SU-DHL-6 (cell line): ENCODE measurements at regions not wholly inside any gene's neighbourhood (a gene's known extent, or its start where the extent isn't known, plus 50 kb on each side); places are given as distances from the start of the nearest gene placed in this dataset.

Experiments used
- H2AFZ ChIP-seq: fragments of 200-600 bp; sonication (generic); 2 replicates; pipeline ENCODE4 v1.6.1; 2014; ENCODE audit warnings: low read depth, mild to moderate bottlenecking, moderate library complexity, mixed read lengths, antibody characterized with exemption, low read length; ENCODE audit not compliant: severe bottlenecking
- H3F3A ChIP-seq: fragments of 200-600 bp; shearing (Covaris generic); 2 replicates; pipeline ENCODE4 v1.6.0; 2016; ENCODE audit warnings: antibody characterized with exemption, mild to moderate bottlenecking; ENCODE audit not compliant: insufficient read depth
- H3K27ac ChIP-seq: fragments of 200-600 bp; sonication (generic); 2 replicates; pipeline ENCODE4 v1.5.1; 2016; ENCODE audit warnings: low read depth, mild to moderate bottlenecking, low read length, moderate library complexity, mixed read lengths
- H3K27me3 ChIP-seq: fragments of 200-600 bp; sonication (generic), shearing (Covaris generic); 2 replicates; pipeline ENCODE4 v1.6.0; 2014; ENCODE audit warnings: mild to moderate bottlenecking, low read length
- H3K36me3 ChIP-seq: fragments of 200-600 bp; sonication (generic); 2 replicates; pipeline ENCODE4 v1.6.1; 2014; ENCODE audit warnings: mild to moderate bottlenecking, low read length, mixed read lengths
- H3K4me2 ChIP-seq: fragments of 300-600, 200-600 bp; shearing (Covaris generic), sonication (generic); 2 replicates; pipeline ENCODE4 v1.6.0; 2014; ENCODE audit warnings: low read length, low read depth, mild to moderate bottlenecking; ENCODE audit not compliant: poor library complexity, severe bottlenecking
- H3K4me3 ChIP-seq: fragments of 200-600 bp; sonication (generic); 2 replicates; pipeline ENCODE4 v1.5.1; 2014; ENCODE audit warnings: antibody characterized with exemption, low read length, mild to moderate bottlenecking, mixed read lengths; ENCODE audit not compliant: insufficient read depth, poor library complexity, severe bottlenecking
- H3K79me2 ChIP-seq: fragments of 200-600 bp; sonication (generic); 2 replicates; pipeline ENCODE4 v1.6.1; 2014; ENCODE audit warnings: mild to moderate bottlenecking, low read length, moderate library complexity; ENCODE audit not compliant: insufficient read depth
- H3K9ac ChIP-seq: fragments of 200-600 bp; sonication (generic); 2 replicates; pipeline ENCODE4 v1.7.0; 2014; ENCODE audit warnings: mild to moderate bottlenecking, low read length
- H3K9me2 ChIP-seq: fragments of 200-600 bp; sonication (generic); replicated peaks from 2 replicates; pipeline ENCODE4 v1.6.1; 2014; ENCODE audit warnings: low read length; ENCODE audit not compliant: insufficient read depth
- H3K9me3 ChIP-seq: fragments of 200-600 bp; sonication (generic); 2 replicates; pipeline ENCODE4 v1.6.1; 2014; ENCODE audit warnings: low read length, mixed read lengths; ENCODE audit not compliant: insufficient read depth
- H4K20me1 ChIP-seq: fragments of 200-600 bp; sonication (generic); 2 replicates; pipeline ENCODE4 v1.6.1; 2014; ENCODE audit warnings: low read depth, mild to moderate bottlenecking, antibody characterized with exemption, low read length, moderate library complexity, mixed read lengths
- EZH2phosphoT487 ChIP-seq: fragments of 200-600 bp; sonication (generic), shearing (Covaris generic); conservative IDR thresholded peaks from 2 replicates; pipeline ENCODE4 v1.6.1; 2018; ENCODE audit warnings: mild to moderate bottlenecking, antibody characterized with exemption, low read length, moderate library complexity, mixed read lengths
- TF ChIP-seq, protein P1 (sequence below): fragments of 200-600 bp; sonication (generic); IDR thresholded peaks from one replicate; pipeline ENCODE4 v1.5.1; 2017; ENCODE audit warnings: antibody characterized with exemption, mild to moderate bottlenecking, low read length, moderate library complexity; ENCODE audit not compliant: insufficient read depth, poor library complexity, severe bottlenecking

DNA sequence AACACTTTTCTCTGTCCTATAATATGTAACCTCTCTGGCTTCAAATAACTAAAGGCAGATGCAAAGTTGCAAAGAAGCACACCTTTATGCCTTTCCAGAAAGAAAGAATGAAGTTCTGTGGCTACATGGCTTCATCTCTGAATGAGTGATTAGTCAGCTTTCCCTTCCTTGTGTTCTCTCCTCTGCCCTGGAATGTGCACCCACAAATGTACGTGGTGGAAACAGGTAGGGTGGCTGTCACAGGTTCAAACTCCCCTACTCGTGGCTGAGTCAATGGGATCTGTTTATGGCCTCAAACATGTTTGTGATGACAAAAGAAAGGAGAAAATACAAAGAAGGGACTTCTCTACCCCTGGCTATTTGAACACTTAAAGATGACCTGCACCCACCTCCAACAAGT is 55.5 kb upstream of the ACVR2A start:
- Histone ChIP-seq H4K20me1 (no peaks in the 10 kb centered on the region), H3K27me3 (no peaks in the 10 kb centered on the region), H3K79me2 (no peaks in the 10 kb centered on the region), H3K9me3 (no peaks in the 10 kb centered on the region), H3K9ac (no peak overlapping the region), H3K36me3 (no peaks in the 10 kb centered on the region), H3K4me2 (no peak overlapping the region), H2AFZ (no peak overlapping the region), H3F3A (no peaks in the 10 kb centered on the region), H3K27ac (no peak overlapping the region), H3K4me3 (no peak overlapping the region), H3K9me2 (no peaks in the 10 kb centered on the region)
- no peak for TF ChIP-seq EZH2phosphoT487
- TF ChIP-seq, protein P1, sequence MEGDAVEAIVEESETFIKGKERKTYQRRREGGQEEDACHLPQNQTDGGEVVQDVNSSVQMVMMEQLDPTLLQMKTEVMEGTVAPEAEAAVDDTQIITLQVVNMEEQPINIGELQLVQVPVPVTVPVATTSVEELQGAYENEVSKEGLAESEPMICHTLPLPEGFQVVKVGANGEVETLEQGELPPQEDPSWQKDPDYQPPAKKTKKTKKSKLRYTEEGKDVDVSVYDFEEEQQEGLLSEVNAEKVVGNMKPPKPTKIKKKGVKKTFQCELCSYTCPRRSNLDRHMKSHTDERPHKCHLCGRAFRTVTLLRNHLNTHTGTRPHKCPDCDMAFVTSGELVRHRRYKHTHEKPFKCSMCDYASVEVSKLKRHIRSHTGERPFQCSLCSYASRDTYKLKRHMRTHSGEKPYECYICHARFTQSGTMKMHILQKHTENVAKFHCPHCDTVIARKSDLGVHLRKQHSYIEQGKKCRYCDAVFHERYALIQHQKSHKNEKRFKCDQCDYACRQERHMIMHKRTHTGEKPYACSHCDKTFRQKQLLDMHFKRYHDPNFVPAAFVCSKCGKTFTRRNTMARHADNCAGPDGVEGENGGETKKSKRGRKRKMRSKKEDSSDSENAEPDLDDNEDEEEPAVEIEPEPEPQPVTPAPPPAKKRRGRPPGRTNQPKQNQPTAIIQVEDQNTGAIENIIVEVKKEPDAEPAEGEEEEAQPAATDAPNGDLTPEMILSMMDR: no peak

DNA sequence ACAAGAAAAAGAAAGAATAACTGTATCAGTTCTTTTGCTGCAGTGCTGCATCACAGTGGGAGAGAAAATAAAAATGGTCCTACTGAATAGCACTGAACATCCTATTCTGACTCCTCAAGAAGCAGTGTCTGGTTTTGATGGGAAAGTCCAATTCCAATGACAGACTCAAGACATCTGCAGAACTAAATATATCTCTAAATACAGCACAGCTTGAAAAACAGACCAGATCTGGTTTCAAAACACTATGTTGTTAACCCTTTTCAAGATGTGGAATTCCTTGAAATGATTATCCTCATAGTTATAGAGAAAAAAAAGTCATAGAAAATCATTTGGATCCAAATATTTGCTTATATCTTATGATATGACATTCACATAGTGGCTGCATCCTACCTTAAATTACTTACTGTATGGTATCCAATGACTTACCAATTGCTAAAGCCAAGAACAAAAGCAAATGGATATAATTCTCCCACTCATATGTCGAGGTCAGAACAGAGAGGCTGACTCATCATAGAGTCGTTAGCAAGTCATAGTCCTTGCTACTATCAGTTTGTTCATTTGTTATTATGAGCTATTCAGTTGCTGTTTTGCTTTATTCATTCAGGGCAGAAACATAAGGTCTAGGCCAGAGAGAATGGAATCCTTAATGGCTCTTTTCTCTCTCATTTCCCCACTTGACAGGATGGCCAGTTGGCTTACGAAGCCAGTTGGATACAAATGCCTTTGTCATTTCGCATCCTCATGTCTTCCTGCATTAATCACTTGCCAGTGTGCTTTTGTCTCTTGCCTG is 62.5 kb upstream of the ACVR2A start:
- no peaks in the 10 kb centered on the region for H3K9me3 ChIP-seq
- H3K27ac ChIP-seq: no peak overlapping the region
- no peak overlapping the region for H2AFZ ChIP-seq
- H4K20me1 ChIP-seq: no peaks in the 10 kb centered on the region
- H3K79me2 ChIP-seq: no peaks in the 10 kb centered on the region
- no peaks in the 10 kb centered on the region for H3F3A ChIP-seq
- H3K4me3 ChIP-seq: no peak overlapping the region
- no peaks in the 10 kb centered on the region for H3K9me2 ChIP-seq
- no peak overlapping the region for H3K4me2 ChIP-seq
- TF ChIP-seq, protein P1: no peak
- TF ChIP-seq EZH2phosphoT487: no peak
- H3K9ac ChIP-seq: no peak overlapping the region
- no peaks in the 10 kb centered on the region for H3K36me3 ChIP-seq
- no peaks in the 10 kb centered on the region for H3K27me3 ChIP-seq

DNA sequence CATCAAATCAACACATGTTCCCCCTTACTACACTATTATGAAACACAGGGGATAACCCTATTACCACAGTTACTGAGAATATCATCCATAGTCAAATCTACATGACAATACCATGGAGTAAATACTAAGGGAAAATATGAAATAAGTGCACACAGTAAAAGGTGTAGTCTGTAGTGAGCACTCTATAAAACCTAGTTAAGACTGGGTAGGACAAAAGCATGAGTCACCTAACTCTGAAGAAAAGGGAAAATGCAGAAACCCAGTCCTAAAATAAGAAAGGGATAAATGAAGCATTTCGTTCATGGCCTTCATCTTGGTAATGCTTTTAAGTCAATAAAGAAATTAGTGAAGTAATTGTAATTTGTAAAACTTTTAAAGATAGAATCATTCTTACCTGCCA is 65.4 kb upstream of the ACVR2A start:
- Histone ChIP-seq H3K9me3 (no peaks in the 10 kb centered on the region), H3K27me3 (no peaks in the 10 kb centered on the region), H4K20me1 (no peaks in the 10 kb centered on the region), H3K9me2 (no peaks in the 10 kb centered on the region), H3K79me2 (no peaks in the 10 kb centered on the region), H3K36me3 (no peaks in the 10 kb centered on the region), H3K27ac (no peak overlapping the region), H3F3A (no peaks in the 10 kb centered on the region), H2AFZ (no peak overlapping the region), H3K9ac (no peak overlapping the region), H3K4me2 (no peak overlapping the region), H3K4me3 (no peak overlapping the region)
- TF ChIP-seq EZH2phosphoT487: no peak
- TF ChIP-seq, protein P1: no peak
